HuH-7 (cell line): ENCODE measurements at regions not wholly inside any gene's neighbourhood (a gene's known extent, or its start where the extent isn't known, plus 50 kb on each side); places are given as distances from the start of the nearest gene placed in this dataset.

Experiments
- DNase-seq: peaks from one replicate; pipeline ENCODE4 v3.0.0; 2011; ENCODE audit warnings: low spot score

GRCh38 chr2:128450211-128451024 lies 131.8 kb upstream of the HS6ST1 start:
- no peak for DNase-seq

GRCh38 chr2:128451084-128452023 lies 132.7 kb upstream of the HS6ST1 start:
- no peak for DNase-seq

- no peak for DNase-seq
Observed at GRCh38 chr2:128452024-128452411, 133.3 kb upstream of the HS6ST1 start.

- DNase-seq = no peak
Observed at GRCh38 chr2:128452536-128453530, 134.2 kb upstream of the HS6ST1 start.

GRCh38 chr2:128454980-128455720 lies 136.5 kb upstream of the HS6ST1 start:
- DNase-seq = no peak

GRCh38 chr2:128455721-128456050 lies 137.0 kb upstream of the HS6ST1 start:
- no peak for DNase-seq

- DNase-seq = no peak
Observed at GRCh38 chr2:128456281-128456680, 137.6 kb upstream of the HS6ST1 start.

- DNase-seq = no peak
Observed at GRCh38 chr2:128457006-128457604, 138.4 kb upstream of the HS6ST1 start.

GRCh38 chr2:128457716-128458115 lies 139.0 kb upstream of the HS6ST1 start:
- DNase-seq = no peak

- DNase-seq = no peak
Observed at GRCh38 chr2:128458505-128458904, 139.8 kb upstream of the HS6ST1 start.

GRCh38 chr2:128464456-128464855 lies 145.8 kb upstream of the HS6ST1 start:
- DNase-seq = no peak

- DNase-seq = no peak
Observed at GRCh38 chr2:128465246-128466170, 146.8 kb upstream of the HS6ST1 start.

GRCh38 chr2:128466376-128466775 lies 147.7 kb upstream of the HS6ST1 start:
- DNase-seq = no peak

GRCh38 chr2:128466776-128467175 lies 148.1 kb upstream of the HS6ST1 start:
- no peak for DNase-seq

- DNase-seq = no peak
Observed at GRCh38 chr2:128467321-128467969, 148.8 kb upstream of the HS6ST1 start.

GRCh38 chr2:128468186-128468920 lies 149.7 kb upstream of the HS6ST1 start:
- no peak for DNase-seq

- DNase-seq = no peak
Observed at GRCh38 chr2:128469203-128469602, 150.5 kb upstream of the HS6ST1 start.

- DNase-seq = no peak
Observed at GRCh38 chr2:128469875-128470274, 151.2 kb upstream of the HS6ST1 start.
